Adrenal gland (tissue), 5 donors: ENCODE measurements at regions not wholly inside any gene's neighbourhood (a gene's known extent, or its start where the extent isn't known, plus 50 kb on each side); places are given as distances from the start of the nearest gene placed in this dataset.

ENCODE experiments used
- POLR2A ChIP-seq, 2 donors: fragments of 450-650 bp; IDR thresholded peaks; one replicate each; pipeline ENCODE4 v1.6.1; 2017; ENCODE audit warnings: antibody characterized with exemption in 2 of 2, mild to moderate bottlenecking in 2 of 2, moderate library complexity in 1 of 2
- TF ChIP-seq, protein P1 (sequence below), 6 experiments: fragments of 450-650 bp in 4 of 6; fragments of 200-600 bp in 2 of 6; sonication (generic) in 1 of 6; IDR thresholded peaks; 1 replicate in 5 of 6; 2 replicates in 1 of 6; pipeline versions ENCODE4 v1.5.1 to v1.8.0; 2016 to 2021; ENCODE audit warnings: antibody characterized with exemption in 6 of 6, mild to moderate bottlenecking in 2 of 6, moderate library complexity in 1 of 6
- donor health status: DM: no; HTN: no; CAD: no.

DNA sequence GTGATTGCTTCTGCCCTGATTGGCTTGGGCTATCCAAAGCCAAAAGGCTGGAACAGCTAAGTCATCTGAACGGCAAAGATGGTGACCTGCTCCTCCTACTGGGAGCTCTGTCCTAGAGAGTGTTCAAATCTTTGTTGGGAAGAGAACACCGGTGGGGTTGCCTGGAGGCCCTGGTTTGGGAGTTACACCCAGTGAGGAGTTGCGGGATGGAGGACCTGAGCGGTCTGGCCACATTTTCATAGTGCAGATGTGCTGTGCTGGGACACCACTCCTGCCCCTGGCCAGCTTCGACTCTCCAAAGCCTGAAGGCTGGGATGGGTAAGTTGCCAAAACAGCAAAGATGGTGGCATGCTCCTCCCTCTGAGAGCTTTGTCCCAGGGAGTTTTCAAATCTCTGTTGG, 795.4 kb downstream of the TRHDE start:
- TF ChIP-seq, protein P1, sequence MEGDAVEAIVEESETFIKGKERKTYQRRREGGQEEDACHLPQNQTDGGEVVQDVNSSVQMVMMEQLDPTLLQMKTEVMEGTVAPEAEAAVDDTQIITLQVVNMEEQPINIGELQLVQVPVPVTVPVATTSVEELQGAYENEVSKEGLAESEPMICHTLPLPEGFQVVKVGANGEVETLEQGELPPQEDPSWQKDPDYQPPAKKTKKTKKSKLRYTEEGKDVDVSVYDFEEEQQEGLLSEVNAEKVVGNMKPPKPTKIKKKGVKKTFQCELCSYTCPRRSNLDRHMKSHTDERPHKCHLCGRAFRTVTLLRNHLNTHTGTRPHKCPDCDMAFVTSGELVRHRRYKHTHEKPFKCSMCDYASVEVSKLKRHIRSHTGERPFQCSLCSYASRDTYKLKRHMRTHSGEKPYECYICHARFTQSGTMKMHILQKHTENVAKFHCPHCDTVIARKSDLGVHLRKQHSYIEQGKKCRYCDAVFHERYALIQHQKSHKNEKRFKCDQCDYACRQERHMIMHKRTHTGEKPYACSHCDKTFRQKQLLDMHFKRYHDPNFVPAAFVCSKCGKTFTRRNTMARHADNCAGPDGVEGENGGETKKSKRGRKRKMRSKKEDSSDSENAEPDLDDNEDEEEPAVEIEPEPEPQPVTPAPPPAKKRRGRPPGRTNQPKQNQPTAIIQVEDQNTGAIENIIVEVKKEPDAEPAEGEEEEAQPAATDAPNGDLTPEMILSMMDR (IDR thresholded peaks at IDR 0.05): no peak
- no peak for TF ChIP-seq POLR2A (IDR thresholded peaks at IDR 0.05)
